SK-N-MC (cell line): ENCODE measurements at regions not wholly inside any gene's neighbourhood (a gene's known extent, or its start where the extent isn't known, plus 50 kb on each side); places are given as distances from the start of the nearest gene placed in this dataset.

Experiments
- EZH2 ChIP-seq: fragments of 200-600 bp; sonication (generic); IDR thresholded peaks from one replicate; pipeline ENCODE4 v1.6.1; 2017; ENCODE audit warnings: antibody characterized with exemption
- POLR2AphosphoS5 ChIP-seq: IDR thresholded peaks from 2 replicates; pipeline ENCODE4 v1.6.1; 2012; ENCODE audit warnings: mild to moderate bottlenecking, low read depth, low read length, borderline replicate concordance

- TF ChIP-seq EZH2 (no peak), POLR2AphosphoS5 (no peak)
These were observed 150.9 kb upstream of the KCNH7 start for GRCh38 chr2:162989507-162989906.
